Transverse colon (tissue), 3 donors: ENCODE measurements at regions not wholly inside any gene's neighbourhood (a gene's known extent, or its start where the extent isn't known, plus 50 kb on each side); places are given as distances from the start of the nearest gene placed in this dataset.

Experiments
- POLR2A ChIP-seq: fragments of 450-650 bp; IDR thresholded peaks from one replicate; pipeline ENCODE4 v1.6.1; 2016; ENCODE audit warnings: antibody characterized with exemption, mild to moderate bottlenecking, moderate library complexity
- TF ChIP-seq, protein P1 (sequence below), 5 experiments: fragments of 200-600 bp in 3 of 5; fragments of 450-650 bp in 2 of 5; sonication (generic) in 3 of 5; IDR thresholded peaks; 1 replicate in 2 of 5; 2 replicates in 3 of 5; pipeline ENCODE4 v1.5.1; 2016 to 2017; ENCODE audit warnings: antibody characterized with exemption in 5 of 5, inconsistent platforms in 3 of 5, mild to moderate bottlenecking in 2 of 5, moderate library complexity in 1 of 5

GRCh38 chr4:22264261-22264660 lies 251.6 kb downstream of the ADGRA3 start:
- TF ChIP-seq, protein P1, sequence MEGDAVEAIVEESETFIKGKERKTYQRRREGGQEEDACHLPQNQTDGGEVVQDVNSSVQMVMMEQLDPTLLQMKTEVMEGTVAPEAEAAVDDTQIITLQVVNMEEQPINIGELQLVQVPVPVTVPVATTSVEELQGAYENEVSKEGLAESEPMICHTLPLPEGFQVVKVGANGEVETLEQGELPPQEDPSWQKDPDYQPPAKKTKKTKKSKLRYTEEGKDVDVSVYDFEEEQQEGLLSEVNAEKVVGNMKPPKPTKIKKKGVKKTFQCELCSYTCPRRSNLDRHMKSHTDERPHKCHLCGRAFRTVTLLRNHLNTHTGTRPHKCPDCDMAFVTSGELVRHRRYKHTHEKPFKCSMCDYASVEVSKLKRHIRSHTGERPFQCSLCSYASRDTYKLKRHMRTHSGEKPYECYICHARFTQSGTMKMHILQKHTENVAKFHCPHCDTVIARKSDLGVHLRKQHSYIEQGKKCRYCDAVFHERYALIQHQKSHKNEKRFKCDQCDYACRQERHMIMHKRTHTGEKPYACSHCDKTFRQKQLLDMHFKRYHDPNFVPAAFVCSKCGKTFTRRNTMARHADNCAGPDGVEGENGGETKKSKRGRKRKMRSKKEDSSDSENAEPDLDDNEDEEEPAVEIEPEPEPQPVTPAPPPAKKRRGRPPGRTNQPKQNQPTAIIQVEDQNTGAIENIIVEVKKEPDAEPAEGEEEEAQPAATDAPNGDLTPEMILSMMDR (IDR thresholded peaks at IDR 0.05), result no peak
- no peak for TF ChIP-seq POLR2A
